ENCODE measurements at regions not wholly inside any gene's neighbourhood (a gene's known extent, or its start where the extent isn't known, plus 50 kb on each side); places are given as distances from the start of the nearest gene placed in this dataset.

- 71% methylated on average over 5 of the region's 5 CpGs for WGBS
- H3K27ac ChIP-seq (ENCODE audit: low read depth in 1 of 2, low read length in 2 of 2), result no peak overlapping the region
Observed at GRCh38 chr18:1930291-1931270, 640.7 kb downstream of the METTL4 start.

GRCh38 chr18:1952486-1952885 lies 618.8 kb downstream of the METTL4 start:
- no peaks in the 10 kb centered on the region for H3K27me3 ChIP-seq (ENCODE audit: control insufficient read depth in 4 of 4, insufficient read depth in 4 of 4, low read length in 3 of 4)
- WGBS, result 74% methylated on average over 5 of the region's 5 CpGs
- H3K9me3 ChIP-seq (ENCODE audit: control insufficient read depth in 4 of 4, low read length in 3 of 4), result peaks cover 0 to 3% (median 0%) of the 10 kb centered on the region in 4 donors
- no peak overlapping the region for H3K27ac ChIP-seq (ENCODE audit: low read depth in 1 of 2, low read length in 2 of 2)
- no peak for DNase-seq (ENCODE audit: low spot score)
- no peaks in the 10 kb centered on the region for H3K36me3 ChIP-seq (ENCODE audit: control insufficient read depth in 4 of 4, insufficient read depth in 3 of 4, low read depth in 1 of 4, low read length in 3 of 4)
- TF ChIP-seq CTCF (IDR thresholded peaks at IDR 0.05; ENCODE audit: low read depth, low read length, missing input control) (no peak), FOXA1 (IDR thresholded peaks at IDR 0.05) (no peak), SP1 (IDR thresholded peaks at IDR 0.05) (no peak), YY1 (IDR thresholded peaks at IDR 0.05) (no peak), TAF1 (conservative IDR thresholded peaks at IDR 0.05) (no peak), JUND (IDR thresholded peaks at IDR 0.05) (no peak), RXRA (IDR thresholded peaks at IDR 0.05) (no peak), HNF4G (IDR thresholded peaks at IDR 0.05) (no peak), FOXA2 (IDR thresholded peaks at IDR 0.05) (no peak), RAD21 (IDR thresholded peaks at IDR 0.05) (no peak), HNF4A (conservative IDR thresholded peaks at IDR 0.05) (no peak), NR2F2 (IDR thresholded peaks at IDR 0.05) (no peak), REST (IDR thresholded peaks at IDR 0.05) (no peak), MAX (IDR thresholded peaks at IDR 0.05) (no peak), GABPA (IDR thresholded peaks at IDR 0.05 in 1 of 2, conservative IDR thresholded peaks at IDR 0.05 in 1 of 2) (no peak)
- H3K9ac ChIP-seq (ENCODE audit: low read depth in 1 of 2, low read length in 2 of 2), result no peak overlapping the region
- H3K4me1 ChIP-seq (ENCODE audit: control insufficient read depth in 4 of 4, insufficient read depth in 4 of 4, low read length in 3 of 4), result no peaks in the 10 kb centered on the region
- H3K4me3 ChIP-seq (ENCODE audit: low read depth in 1 of 3, low read length in 3 of 3), result no peak overlapping the region

More at GRCh38 chr18:1930291-1931270, 640.7 kb downstream of the METTL4 start:
- Histone ChIP-seq H3K9me3 (ENCODE audit: control insufficient read depth in 4 of 4, low read length in 3 of 4) (no peaks in the 10 kb centered on the region), H3K36me3 (ENCODE audit: control insufficient read depth in 4 of 4, insufficient read depth in 3 of 4, low read depth in 1 of 4, low read length in 3 of 4) (no peaks in the 10 kb centered on the region), H3K9ac (ENCODE audit: low read depth in 1 of 2, low read length in 2 of 2) (no peak overlapping the region), H3K4me3 (ENCODE audit: low read depth in 1 of 3, low read length in 3 of 3) (no peak overlapping the region), H3K27me3 (ENCODE audit: control insufficient read depth in 4 of 4, insufficient read depth in 4 of 4, low read length in 3 of 4) (no peaks in the 10 kb centered on the region), H3K4me1 (ENCODE audit: control insufficient read depth in 4 of 4, insufficient read depth in 4 of 4, low read length in 3 of 4) (no peaks in the 10 kb centered on the region)
- TF ChIP-seq EGR1 (IDR thresholded peaks at IDR 0.05; ENCODE audit: low read depth in 2 of 2), result no peak
- no peak for TF ChIP-seq GABPA (IDR thresholded peaks at IDR 0.05 in 1 of 2, conservative IDR thresholded peaks at IDR 0.05 in 1 of 2)
- TF ChIP-seq FOXA1 (IDR thresholded peaks at IDR 0.05), result no peak
- TF ChIP-seq RAD21 (IDR thresholded peaks at IDR 0.05), result no peak
- TF ChIP-seq TAF1 (conservative IDR thresholded peaks at IDR 0.05), result no peak
- no peak for TF ChIP-seq MAX (IDR thresholded peaks at IDR 0.05)
- no peak for TF ChIP-seq HNF4A (conservative IDR thresholded peaks at IDR 0.05)
- no peak for TF ChIP-seq CTCF (IDR thresholded peaks at IDR 0.05; ENCODE audit: low read depth, low read length, missing input control)
- no peak for TF ChIP-seq ATF3 (IDR thresholded peaks at IDR 0.05)
- TF ChIP-seq SP1 (IDR thresholded peaks at IDR 0.05), result no peak
- no peak for DNase-seq (ENCODE audit: low spot score)
